GM19043 (cell line): ENCODE measurements at regions not wholly inside any gene's neighbourhood (a gene's known extent, or its start where the extent isn't known, plus 50 kb on each side); places are given as distances from the start of the nearest gene placed in this dataset.
"Not testable (repeated sequence)": the region's sequence is repeated elsewhere in the genome, so short reads cannot be mapped to it uniquely, and the experiment has no call there.

Source experiments
- ATAC-seq: cut with Tn5 transposase; IDR thresholded peaks from one replicate; pipeline ENCODE4 v1.9.1; 2021; ENCODE audit warnings: low read depth; ENCODE audit not compliant: unreplicated experiment

GRCh38 chr16:21514474-21514840, 84.9 kb upstream of the METTL9 start:
- not testable (repeated sequence) for ATAC-seq

- ATAC-seq: not testable (repeated sequence)
Observed at GRCh38 chr16:21516705-21517040, 82.7 kb upstream of the METTL9 start.

GRCh38 chr16:21517263-21517662, 82.1 kb upstream of the METTL9 start:
- not testable (repeated sequence) for ATAC-seq

- not testable (repeated sequence) for ATAC-seq
Observed at GRCh38 chr16:21519361-21520133, 79.8 kb upstream of the METTL9 start.

- peak; percentile 48 for ATAC-seq
Observed at GRCh38 chr16:21520134-21521047, 79.0 kb upstream of the METTL9 start.

- not testable (repeated sequence) for ATAC-seq
Observed at GRCh38 chr16:21521048-21521389, 78.4 kb upstream of the METTL9 start.

GRCh38 chr16:21521390-21522143, 77.8 kb upstream of the METTL9 start:
- not testable (repeated sequence) for ATAC-seq

GRCh38 chr16:21522846-21523245, 76.5 kb upstream of the METTL9 start:
- not testable (repeated sequence) for ATAC-seq

- no peak for ATAC-seq
Observed at GRCh38 chr16:21523411-21524067, 75.8 kb upstream of the METTL9 start.

- no peak for ATAC-seq
Observed at GRCh38 chr16:21524068-21524751, 75.2 kb upstream of the METTL9 start.

- not testable (repeated sequence) for ATAC-seq
Observed at GRCh38 chr16:21524752-21525028, 74.7 kb upstream of the METTL9 start.

GRCh38 chr16:21525029-21525895, 74.1 kb upstream of the METTL9 start:
- not testable (repeated sequence) for ATAC-seq

- ATAC-seq: not testable (repeated sequence)
Observed at GRCh38 chr16:21525956-21526922, 73.1 kb upstream of the METTL9 start.

GRCh38 chr16:21526923-21527807, 72.2 kb upstream of the METTL9 start:
- ATAC-seq: no peak

- not testable (repeated sequence) for ATAC-seq
Observed at GRCh38 chr16:21529060-21529658, 70.2 kb upstream of the METTL9 start.

- not testable (repeated sequence) for ATAC-seq
Observed at GRCh38 chr16:21530729-21531383, 68.5 kb upstream of the METTL9 start.
